ENCODE measurements at regions not wholly inside any gene's neighbourhood (a gene's known extent, or its start where the extent isn't known, plus 50 kb on each side); places are given as distances from the start of the nearest gene placed in this dataset.
"Not testable (repeated sequence)": the region's sequence is repeated elsewhere in the genome, so short reads cannot be mapped to it uniquely, and the experiment has no call there.

DNA sequence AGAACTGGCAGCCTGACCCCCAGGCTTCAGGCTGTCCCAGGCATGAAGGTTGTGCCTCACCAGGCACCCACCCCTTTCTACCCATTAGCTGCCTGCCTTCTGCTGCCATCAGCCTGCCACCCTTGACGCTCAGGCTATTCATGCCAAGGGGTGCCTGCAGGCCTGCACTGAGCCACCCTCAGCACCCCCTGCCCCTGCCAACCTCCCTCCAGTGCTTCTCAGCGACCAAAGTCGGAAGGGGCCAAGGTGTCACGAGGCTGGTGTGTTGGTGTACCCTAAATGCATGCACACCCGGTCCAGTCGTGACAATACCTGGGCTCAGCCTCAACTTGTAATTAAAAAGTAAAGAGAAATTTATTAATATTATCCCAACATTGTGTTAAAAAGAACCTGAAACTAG, 422.7 kb downstream of the ARL4A start:
- Histone ChIP-seq H3K4me3 (ENCODE audit: insufficient read depth, low read length) (no peak overlapping the region), H3K79me2 (ENCODE audit: insufficient read depth, low read length) (no peaks in the 10 kb centered on the region), H3K9me3 (ENCODE audit: low read depth, low read length) (no peaks in the 10 kb centered on the region), H3K27ac (ENCODE audit: low read depth, low read length) (no peak overlapping the region), H2AFZ (ENCODE audit: low read length) (no peak overlapping the region), H3K27me3 (ENCODE audit: insufficient read depth, low read length) (no peaks in the 10 kb centered on the region), H3K4me1 (ENCODE audit: insufficient read depth, low read length) (no peaks in the 10 kb centered on the region), H3K36me3 (ENCODE audit: insufficient read depth, low read length) (no peaks in the 10 kb centered on the region), H4K20me1 (ENCODE audit: insufficient read depth, low read length) (no peaks in the 10 kb centered on the region), H3K4me2 (ENCODE audit: insufficient read depth, low read length) (no peak overlapping the region)
- no peak for DNase-seq (ENCODE audit: insufficient read length, low spot score, missing footprints)
- TF ChIP-seq, protein P1, sequence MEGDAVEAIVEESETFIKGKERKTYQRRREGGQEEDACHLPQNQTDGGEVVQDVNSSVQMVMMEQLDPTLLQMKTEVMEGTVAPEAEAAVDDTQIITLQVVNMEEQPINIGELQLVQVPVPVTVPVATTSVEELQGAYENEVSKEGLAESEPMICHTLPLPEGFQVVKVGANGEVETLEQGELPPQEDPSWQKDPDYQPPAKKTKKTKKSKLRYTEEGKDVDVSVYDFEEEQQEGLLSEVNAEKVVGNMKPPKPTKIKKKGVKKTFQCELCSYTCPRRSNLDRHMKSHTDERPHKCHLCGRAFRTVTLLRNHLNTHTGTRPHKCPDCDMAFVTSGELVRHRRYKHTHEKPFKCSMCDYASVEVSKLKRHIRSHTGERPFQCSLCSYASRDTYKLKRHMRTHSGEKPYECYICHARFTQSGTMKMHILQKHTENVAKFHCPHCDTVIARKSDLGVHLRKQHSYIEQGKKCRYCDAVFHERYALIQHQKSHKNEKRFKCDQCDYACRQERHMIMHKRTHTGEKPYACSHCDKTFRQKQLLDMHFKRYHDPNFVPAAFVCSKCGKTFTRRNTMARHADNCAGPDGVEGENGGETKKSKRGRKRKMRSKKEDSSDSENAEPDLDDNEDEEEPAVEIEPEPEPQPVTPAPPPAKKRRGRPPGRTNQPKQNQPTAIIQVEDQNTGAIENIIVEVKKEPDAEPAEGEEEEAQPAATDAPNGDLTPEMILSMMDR (IDR thresholded peaks at IDR 0.05; ENCODE audit: extremely low read depth, low read depth, low read length), result no peak

DNA sequence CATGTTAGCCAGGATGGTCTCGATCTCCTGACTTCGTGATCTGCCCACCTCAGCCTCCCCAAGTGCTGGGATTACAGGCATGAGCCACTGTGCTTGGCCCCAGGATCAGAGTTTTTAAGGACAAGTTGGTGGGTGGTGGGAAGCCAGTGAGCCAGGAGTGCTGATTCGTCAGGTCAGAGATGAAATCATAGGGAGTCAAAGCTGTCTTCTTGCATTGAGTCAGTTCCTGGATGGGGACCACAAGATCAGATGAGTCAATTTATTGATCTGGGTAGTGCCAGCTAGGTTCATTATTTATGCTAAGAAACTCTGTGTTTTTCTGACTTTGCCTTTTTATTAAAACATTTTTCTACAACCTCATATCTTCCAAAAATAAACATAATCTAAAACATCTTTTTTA, 423.8 kb downstream of the ARL4A start:
- Histone ChIP-seq H3K9me3 (ENCODE audit: low read depth, low read length) (no peaks in the 10 kb centered on the region), H3K79me2 (ENCODE audit: insufficient read depth, low read length) (no peaks in the 10 kb centered on the region), H3K4me1 (ENCODE audit: insufficient read depth, low read length) (no peaks in the 10 kb centered on the region), H3K27me3 (ENCODE audit: insufficient read depth, low read length) (no peaks in the 10 kb centered on the region), H3K4me3 (ENCODE audit: insufficient read depth, low read length) (no peak overlapping the region), H2AFZ (ENCODE audit: low read length) (no peak overlapping the region), H4K20me1 (ENCODE audit: insufficient read depth, low read length) (no peaks in the 10 kb centered on the region), H3K36me3 (ENCODE audit: insufficient read depth, low read length) (no peaks in the 10 kb centered on the region), H3K27ac (ENCODE audit: low read depth, low read length) (no peak overlapping the region), H3K4me2 (ENCODE audit: insufficient read depth, low read length) (no peak overlapping the region)
- TF ChIP-seq, protein P1 (IDR thresholded peaks at IDR 0.05; ENCODE audit: extremely low read depth, low read depth, low read length), result no peak
- no peak for DNase-seq (ENCODE audit: insufficient read length, low spot score, missing footprints)

GRCh38 chr7:13114240-13114639, 426.8 kb downstream of the ARL4A start:
- H3K27me3 ChIP-seq (ENCODE audit: insufficient read depth, low read length); H3K4me3 ChIP-seq (ENCODE audit: insufficient read depth, low read length); H3K79me2 ChIP-seq (ENCODE audit: insufficient read depth, low read length); H3K27ac ChIP-seq (ENCODE audit: low read depth, low read length); H2AFZ ChIP-seq (ENCODE audit: low read length); DNase-seq (ENCODE audit: insufficient read length, low spot score, missing footprints); H3K4me2 ChIP-seq (ENCODE audit: insufficient read depth, low read length); H3K9me3 ChIP-seq (ENCODE audit: low read depth, low read length); H3K4me1 ChIP-seq (ENCODE audit: insufficient read depth, low read length); H3K36me3 ChIP-seq (ENCODE audit: insufficient read depth, low read length); H4K20me1 ChIP-seq (ENCODE audit: insufficient read depth, low read length): not testable (repeated sequence)

GRCh38 chr7:13115157-13115772, 427.8 kb downstream of the ARL4A start:
- H3K4me2 ChIP-seq (ENCODE audit: insufficient read depth, low read length), result peak overlapping the region; percentile 33
- TF ChIP-seq, protein P1 (IDR thresholded peaks at IDR 0.05; ENCODE audit: extremely low read depth, low read depth, low read length), result no peak
- DNase-seq (ENCODE audit: insufficient read length, low spot score, missing footprints), result peak; percentile 34
- no peaks in the 10 kb centered on the region for H4K20me1 ChIP-seq (ENCODE audit: insufficient read depth, low read length)
- peak overlapping the region; percentile 64 for H2AFZ ChIP-seq (ENCODE audit: low read length)
- H3K36me3 ChIP-seq (ENCODE audit: insufficient read depth, low read length), result no peaks in the 10 kb centered on the region
- H3K27ac ChIP-seq (ENCODE audit: low read depth, low read length), result no peak overlapping the region
- H3K4me1 ChIP-seq (ENCODE audit: insufficient read depth, low read length), result no peaks in the 10 kb centered on the region
- no peaks in the 10 kb centered on the region for H3K79me2 ChIP-seq (ENCODE audit: insufficient read depth, low read length)
- no peak overlapping the region for H3K4me3 ChIP-seq (ENCODE audit: insufficient read depth, low read length)
- H3K27me3 ChIP-seq (ENCODE audit: insufficient read depth, low read length), result no peaks in the 10 kb centered on the region
- no peaks in the 10 kb centered on the region for H3K9me3 ChIP-seq (ENCODE audit: low read depth, low read length)
